NB4 (cell line): ENCODE measurements at regions not wholly inside any gene's neighbourhood (a gene's known extent, or its start where the extent isn't known, plus 50 kb on each side); places are given as distances from the start of the nearest gene placed in this dataset.

Experiments
- POLR2A ChIP-seq: IDR thresholded peaks from 2 replicates; pipeline ENCODE4 v1.6.1; 2011; ENCODE audit warnings: mild to moderate bottlenecking; ENCODE audit not compliant: insufficient read length; ENCODE audit errors: extremely low read depth
- TF ChIP-seq, protein P1 (sequence below): IDR thresholded peaks from one replicate; pipeline ENCODE4 v1.5.1; 2012; ENCODE audit warnings: low read depth, low read length

DNA sequence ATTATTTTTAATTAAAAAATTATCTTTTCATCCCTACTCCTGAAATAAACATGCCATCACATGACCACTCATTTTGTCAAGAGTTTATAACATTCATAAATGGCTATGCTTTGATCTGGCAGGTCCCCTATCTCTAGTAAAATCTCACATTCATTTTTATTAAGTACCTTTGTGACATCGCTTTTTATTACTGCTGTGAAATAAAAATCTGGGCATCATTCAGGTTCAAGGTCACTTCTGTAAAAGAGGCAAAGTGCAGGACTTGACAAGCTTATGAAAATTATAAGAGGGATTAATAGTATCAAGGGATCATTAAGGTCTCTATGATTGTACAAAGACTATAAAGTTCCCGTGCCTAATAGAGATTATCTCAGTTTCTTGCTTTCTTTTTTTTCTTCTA, 416.8 kb upstream of the SEMA3A start:
- TF ChIP-seq, protein P1, sequence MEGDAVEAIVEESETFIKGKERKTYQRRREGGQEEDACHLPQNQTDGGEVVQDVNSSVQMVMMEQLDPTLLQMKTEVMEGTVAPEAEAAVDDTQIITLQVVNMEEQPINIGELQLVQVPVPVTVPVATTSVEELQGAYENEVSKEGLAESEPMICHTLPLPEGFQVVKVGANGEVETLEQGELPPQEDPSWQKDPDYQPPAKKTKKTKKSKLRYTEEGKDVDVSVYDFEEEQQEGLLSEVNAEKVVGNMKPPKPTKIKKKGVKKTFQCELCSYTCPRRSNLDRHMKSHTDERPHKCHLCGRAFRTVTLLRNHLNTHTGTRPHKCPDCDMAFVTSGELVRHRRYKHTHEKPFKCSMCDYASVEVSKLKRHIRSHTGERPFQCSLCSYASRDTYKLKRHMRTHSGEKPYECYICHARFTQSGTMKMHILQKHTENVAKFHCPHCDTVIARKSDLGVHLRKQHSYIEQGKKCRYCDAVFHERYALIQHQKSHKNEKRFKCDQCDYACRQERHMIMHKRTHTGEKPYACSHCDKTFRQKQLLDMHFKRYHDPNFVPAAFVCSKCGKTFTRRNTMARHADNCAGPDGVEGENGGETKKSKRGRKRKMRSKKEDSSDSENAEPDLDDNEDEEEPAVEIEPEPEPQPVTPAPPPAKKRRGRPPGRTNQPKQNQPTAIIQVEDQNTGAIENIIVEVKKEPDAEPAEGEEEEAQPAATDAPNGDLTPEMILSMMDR, result no peak
- no peak for TF ChIP-seq POLR2A
